GM19397 (cell line): ENCODE measurements at regions not wholly inside any gene's neighbourhood (a gene's known extent, or its start where the extent isn't known, plus 50 kb on each side); places are given as distances from the start of the nearest gene placed in this dataset.
"Not testable (repeated sequence)": the region's sequence is repeated elsewhere in the genome, so short reads cannot be mapped to it uniquely, and the experiment has no call there.

Source experiments
- ATAC-seq: cut with Tn5 transposase; IDR thresholded peaks from one replicate; pipeline ENCODE4 v1.9.1; 2021; ENCODE audit warnings: mild to moderate bottlenecking, moderate library complexity; ENCODE audit not compliant: unreplicated experiment

DNA sequence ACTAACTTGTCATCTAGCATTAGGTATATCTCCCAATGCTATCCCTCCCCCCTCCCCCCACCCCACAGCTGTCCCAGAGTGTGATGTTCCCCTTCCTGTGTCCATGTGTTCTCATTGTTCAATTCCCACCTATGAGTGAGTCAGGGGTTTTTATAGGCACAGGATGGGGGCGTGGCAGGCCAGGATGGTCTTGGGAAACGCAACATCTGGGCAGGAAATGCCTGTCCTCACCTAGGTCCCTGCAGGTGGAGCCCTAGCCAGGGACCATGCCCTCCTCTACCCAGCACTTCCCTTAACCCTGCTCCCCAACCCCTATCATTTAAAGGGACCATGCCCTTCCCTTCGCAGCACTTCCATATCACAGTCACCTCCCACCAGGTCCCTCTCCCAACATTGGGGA is 1430.6 kb downstream of the CDH8 start:
- ATAC-seq = not testable (repeated sequence)

DNA sequence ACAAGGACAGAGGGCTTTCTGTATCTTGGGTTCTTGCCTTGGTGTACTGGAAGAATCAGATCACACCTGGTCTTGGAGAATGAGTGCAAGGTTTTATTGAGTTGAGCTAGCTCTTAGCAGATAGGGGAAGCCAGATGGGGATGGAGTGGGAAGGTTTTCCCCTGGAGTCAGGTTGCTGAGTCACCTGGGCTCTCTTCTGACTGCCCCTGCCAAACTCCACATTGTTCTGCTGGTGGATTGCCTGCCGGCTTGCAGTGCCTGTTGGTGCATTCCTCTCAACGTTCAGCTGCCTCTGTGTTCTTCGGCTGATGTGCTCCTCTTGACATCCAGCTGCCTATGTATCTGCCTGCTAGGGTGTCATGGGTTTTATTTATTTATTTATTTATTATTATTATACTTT is 1431.1 kb downstream of the CDH8 start:
- no peak for ATAC-seq

DNA sequence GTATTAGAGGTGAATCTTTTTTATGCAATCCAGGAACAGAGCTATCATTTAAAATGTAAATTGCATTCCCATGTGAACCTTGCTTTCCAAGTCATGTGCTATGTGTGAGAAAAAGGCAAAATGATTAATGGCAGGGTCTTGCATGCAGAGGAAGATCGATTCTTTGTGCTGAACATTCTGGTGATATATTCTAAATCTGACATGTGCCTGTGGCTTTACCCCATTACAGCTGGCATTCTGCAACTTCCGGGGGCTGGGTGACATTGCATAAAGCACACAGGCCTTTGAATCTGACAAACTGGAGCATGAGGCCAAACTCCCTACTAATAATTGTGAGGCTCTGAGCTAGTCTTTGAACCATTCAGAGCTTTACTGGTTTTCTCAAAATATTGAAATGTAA is 1449.7 kb downstream of the CDH8 start:
- no peak for ATAC-seq

DNA sequence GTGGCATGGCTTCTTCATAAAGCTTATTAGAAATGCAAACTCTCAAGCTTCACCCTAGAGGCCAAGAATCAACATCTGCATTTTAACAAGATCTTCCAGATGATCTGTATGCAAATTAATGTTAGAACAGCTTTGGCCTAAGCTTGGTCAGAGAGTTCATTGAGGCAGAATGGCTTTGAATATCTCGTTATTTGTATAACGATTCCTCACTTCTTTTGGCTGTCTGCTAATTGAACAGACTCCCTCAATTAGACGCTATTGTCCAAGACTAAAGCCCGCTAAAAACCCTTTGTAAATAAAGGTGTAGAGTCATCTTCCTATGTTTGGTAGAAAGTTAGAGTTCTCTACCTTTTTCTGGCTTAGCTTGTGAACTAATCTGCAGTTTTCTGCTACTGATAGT is 1453.7 kb downstream of the CDH8 start:
- no peak for ATAC-seq

DNA sequence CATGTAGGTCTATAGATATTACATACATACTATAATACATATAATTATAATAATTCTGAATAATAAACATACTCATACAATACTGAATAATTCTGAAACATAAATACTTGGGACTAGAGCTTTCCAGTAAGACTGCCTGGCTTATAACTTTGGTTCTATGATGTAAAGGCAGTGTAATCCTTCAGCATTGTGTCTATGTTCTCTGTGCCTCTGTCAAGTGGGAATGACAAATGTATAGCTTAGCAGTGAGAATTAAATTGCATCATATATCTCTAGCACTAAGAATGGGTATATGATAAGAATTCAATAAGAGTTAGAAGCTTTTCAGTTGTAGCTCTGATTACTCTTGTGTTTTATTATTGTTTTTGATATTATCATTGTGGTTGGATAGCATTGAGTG is 1469.3 kb downstream of the CDH8 start:
- ATAC-seq = no peak

DNA sequence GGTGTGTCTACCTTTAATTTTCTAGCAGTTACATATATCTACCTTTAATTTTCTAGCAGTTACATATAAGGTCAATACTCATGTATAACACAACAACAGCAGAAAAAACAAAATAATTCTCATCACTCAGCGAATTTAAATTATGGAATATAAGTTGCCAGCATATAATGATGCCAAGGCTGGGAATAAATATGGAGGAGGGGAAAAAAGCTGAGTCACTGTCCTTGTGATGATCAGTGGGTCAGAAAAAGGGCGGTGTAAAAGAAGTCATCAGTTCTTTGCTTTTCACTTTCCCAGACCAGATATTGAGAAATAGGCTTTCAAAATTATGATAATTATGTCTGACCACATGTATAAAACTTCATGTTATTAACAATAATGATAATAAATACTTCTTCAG is 1471.7 kb downstream of the CDH8 start:
- no peak for ATAC-seq

DNA sequence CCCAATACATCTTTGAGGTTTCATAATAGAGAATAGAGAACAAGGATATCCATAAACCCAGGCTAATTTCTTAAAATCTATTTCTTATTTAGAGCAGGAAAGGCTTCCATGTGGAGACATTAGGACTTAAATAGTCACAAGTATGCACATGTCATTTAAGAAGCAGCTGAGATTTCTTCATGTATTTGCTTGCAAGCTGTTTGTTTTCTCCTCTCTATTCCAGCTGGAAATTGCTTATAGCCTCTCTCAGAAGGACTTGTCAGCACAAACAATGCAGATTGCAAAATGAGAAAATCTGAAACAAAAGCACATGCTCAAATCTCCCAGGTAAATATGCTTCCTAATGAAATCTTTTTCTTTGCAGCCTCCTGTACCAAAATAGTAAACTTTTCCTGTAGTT is 1473.1 kb downstream of the CDH8 start:
- ATAC-seq = no peak

DNA sequence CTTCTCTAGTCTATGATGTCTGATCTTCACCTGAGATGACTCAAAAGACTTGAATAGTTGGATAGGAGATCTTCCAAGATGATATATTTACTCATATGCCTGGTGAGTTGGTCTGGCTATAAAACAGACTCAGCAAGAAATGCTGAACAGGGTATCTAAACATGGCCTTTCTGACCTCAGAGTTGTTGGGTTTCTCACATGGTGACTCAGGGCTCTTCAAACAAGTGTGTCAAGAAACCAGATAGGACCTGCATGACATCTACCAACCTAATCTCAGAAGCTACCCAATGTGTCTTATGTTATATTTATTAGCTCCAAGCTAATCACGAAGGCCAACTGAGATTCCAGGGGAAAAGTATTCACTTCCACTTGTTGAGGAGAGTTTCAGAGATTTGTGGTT is 1477.3 kb downstream of the CDH8 start:
- no peak for ATAC-seq

DNA sequence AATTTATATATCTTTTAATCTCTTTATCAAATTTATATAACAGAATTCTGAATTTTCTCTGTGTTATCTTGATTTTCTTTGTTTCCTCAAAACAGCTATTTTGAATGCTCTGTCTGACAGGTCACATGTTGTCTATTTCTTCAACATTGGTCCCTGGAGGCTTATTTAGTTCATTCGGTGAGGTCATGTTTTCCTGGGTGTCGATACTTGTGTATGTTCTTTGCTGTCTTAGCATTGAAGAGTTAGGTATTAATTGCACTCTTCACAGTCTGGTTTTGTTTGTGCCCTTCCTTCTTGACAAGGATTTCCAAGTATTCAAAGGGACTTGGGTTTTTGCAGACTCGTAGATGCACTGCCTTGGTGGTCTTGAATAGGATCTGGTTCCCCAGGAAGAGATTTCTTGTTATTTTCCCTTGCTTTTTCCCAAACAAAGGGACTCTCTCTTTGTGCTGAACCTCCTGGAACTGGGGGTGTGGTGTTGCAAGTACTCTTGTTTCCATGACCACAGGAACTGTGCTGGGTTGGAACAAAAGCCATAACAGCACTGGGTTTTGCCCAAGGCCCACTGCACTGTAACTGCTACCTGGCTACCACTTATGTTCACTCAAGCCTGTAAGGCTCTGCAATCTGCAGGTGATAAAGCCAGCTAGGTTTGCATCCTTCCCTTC is 1483.0 kb downstream of the CDH8 start:
- ATAC-seq = no peak

DNA sequence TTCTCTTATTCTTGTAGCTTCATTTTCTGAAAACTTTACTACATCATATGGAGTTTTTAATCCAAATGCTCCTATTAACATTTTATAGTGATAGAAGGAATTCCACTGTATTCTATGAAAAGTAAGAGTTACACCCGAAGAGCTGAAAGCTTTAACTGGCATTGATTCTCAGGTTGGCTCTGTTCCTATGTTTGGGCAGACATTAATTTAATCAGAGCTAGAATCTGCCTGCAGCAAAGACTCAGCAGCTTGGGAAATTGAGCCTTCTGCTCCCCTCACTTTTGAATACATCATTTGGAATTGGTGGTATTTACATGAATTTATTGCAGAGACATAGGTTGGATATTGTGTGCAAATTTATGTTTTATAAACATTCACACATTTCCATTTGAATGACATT is 1494.7 kb downstream of the CDH8 start:
- no peak for ATAC-seq

DNA sequence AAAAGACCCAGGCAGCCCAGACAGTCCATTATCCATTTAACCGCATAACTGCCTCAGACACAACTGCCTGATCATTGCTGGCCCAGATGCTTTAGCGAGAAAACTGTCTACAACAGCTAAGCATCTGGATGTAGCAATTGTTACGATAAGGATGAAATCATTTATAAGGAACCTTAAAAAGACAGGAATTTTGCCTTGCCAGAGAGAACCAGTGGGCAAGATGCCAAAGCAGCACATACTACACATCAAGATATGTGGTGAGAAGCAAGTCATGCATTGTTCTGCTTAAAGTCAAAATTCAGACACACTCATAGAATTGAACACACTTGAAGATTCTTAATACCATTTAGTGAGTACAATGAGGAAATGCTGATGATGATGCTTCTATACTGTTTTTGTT is 1525.3 kb downstream of the CDH8 start:
- no peak for ATAC-seq

DNA sequence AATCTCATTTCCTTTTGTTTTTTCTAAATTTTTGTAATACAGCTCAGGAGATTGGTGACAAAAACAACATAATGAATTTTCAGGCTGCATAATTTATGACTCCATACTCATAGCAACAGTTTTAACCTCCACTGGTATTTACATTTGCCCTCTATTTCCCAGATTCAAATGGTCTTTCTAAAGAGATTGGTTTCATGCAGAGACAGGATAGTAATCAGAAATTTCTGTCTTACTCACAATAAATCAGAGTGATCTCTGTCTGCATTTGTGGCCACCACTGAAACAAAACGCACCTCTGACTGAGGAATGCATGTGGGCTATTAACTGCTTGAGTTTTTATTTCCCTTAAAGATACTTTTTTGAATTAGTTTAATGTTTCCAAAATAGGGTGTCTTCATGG is 1526.0 kb downstream of the CDH8 start:
- ATAC-seq = no peak

DNA sequence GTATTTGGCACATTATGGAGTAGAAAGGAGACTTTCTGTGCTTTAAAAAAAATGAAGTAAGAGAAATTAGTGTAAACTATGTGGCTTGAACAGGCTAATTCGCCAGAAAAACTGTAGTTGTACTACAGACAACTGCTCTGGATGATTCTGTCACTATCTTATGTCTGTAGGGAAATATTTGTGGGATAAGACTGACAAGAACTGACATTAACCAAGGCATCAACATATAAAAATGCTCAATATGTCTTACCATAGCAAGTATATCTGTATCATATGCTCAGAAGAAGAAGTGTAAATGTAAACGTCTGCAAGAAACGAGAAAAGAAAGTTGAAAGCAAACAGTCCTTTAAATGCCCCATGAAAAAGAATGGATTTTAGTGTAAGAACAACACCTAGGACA is 1545.0 kb downstream of the CDH8 start:
- ATAC-seq = no peak

DNA sequence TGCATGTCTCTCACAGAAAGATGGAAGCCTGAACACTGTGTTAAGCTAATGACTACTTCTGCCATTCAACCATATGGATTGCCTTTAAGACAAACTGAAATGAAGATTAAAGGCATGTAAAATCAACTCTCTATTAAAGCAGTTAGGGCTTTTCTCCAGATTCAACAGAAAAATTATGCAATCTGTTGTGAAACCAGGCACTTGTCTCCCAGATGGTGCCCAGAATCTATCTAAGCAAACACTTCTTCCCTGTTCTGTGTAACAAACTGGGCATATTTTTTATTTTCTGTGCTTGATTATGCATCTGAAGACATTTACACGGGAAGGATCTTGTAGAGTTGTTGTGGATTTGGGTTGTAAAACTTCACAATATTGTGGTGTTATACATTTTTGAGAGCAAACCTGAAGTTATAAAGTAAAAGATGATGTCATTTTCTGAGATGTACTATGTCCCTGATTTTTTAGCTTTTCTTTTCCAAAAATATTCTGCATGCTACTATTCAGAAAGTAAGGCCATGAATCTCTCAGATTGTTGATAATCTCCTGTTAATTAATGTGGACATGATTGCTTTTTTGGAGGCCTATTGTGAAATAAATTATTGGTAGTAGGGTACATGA is 1550.3 kb downstream of the CDH8 start:
- ATAC-seq = no peak

DNA sequence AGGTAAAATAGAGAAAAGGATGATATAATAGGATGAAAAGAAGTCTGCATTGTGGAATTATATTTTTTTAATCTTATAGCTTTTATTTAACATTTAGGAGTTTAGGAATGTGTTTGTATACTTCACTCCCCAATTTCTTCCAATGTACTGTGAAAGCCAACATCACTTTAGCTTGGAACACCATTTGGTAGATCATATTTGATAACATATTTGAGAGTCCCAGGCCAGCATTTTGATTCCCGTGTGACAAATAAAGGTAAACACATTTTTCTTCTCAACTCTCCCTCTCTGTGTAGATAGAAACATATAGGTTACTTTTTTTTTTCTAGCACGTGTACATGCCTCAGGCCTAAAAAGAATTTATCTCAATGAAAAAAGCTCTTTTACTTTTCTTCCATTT is 1551.3 kb downstream of the CDH8 start:
- ATAC-seq = no peak

DNA sequence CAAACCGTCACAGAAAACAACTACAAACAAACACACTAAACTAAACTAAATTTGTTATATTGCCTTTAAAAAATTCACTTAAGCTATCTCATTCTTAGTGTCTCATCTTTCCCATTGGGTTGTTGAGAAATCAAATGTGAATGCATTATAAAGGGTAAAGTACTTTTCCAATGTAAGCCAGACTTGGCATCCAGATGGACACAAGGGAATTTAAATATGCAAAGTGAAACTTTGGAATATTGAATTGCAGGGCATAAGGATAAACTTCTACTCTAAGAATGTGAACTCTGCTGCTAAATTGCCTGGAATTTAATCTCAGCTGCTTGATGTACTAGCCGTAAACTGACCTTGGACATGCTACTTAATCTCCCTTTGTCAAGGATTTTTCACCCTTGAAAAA is 1554.6 kb downstream of the CDH8 start:
- ATAC-seq = no peak

DNA sequence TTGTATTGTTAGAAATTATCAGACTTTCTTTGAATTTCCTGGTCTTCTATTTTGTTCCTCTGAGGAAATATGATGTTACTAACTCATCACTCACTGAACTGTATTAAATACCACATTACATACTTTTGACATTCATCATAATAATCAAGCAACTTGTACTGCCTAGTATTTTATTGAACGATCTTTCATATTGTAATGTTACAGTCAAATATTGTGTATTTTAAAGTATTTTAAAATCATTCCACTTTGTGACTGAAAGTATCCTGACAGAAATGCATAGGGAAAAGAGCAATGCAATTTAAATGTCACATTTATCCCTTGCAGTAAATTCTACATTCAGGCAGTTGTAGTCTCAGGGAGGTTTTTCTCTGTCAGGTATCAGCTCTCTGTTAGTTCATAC is 1557.4 kb downstream of the CDH8 start:
- no peak for ATAC-seq

DNA sequence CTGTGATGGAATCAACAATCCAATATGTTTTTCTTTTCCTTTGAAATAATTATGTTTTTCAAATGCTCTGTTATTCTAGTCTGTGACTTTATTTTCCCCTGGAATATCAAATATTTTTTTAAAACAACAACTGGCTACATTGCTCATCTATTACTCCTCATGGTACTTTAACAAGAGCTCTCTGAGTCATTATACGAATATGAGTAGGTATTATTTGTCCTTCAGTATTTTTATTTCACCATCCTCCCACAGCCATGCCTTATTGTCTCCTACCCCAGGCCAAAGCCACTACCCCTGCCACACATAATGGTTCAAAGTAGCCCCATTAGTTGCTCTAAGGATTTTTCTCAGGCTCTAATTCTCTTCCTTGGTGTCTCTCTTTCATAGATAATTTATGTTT is 1572.3 kb downstream of the CDH8 start:
- no peak for ATAC-seq

DNA sequence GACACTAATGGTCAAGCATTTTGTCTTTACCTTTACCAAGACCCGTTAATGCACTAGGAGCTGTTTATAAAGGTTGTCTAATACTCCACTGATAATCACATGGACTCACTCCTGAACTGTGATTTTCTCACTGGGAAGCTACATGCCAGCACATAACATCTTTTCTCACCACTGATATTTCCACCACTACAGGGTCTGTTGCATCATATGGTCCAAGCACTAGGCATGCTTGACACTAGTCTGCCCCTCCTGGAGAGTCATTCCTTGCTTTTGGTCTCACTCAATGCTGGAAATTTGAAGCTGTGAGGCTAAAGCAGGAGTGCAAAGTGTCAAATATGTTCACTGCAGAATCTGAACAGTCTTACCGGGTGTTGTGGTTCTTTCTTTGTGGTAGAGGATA is 1576.8 kb downstream of the CDH8 start:
- ATAC-seq = no peak

DNA sequence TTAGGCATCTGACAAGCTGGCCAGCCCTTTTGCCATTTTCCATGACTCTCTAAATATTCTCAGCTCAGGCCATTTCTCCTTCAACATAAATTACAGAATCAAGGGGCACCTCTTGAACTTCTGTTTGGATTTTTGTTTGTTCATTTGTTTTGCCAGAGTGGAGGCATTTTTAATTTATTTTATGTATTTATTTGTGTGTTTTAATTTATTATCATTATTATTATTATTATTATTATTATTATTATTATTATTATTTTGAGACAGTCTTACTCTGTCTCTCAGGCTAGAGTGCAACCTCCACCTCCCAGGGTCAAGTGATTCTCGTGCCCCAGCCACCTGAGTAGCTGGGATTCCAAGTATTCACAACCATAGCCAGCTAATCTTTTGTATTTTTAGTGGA is 1578.0 kb downstream of the CDH8 start:
- no peak for ATAC-seq

DNA sequence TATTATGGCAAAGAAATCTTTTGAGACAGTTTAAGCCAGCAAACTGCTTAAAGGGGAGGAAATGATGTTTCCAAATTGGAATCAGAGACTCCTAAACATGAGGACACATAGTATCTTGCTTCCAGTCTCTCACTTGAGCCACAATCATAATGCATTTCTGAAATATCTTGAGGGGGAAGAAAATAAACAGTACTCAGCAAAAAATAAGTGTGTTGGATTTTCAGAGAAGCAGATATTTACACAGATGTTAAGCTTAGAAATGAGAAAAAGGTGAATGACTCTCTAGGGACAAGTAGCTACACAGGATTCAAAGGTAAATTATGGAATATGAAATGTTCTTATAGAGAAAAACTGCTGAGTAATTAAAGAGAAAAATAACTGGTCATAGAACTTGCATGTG is 1583.6 kb downstream of the CDH8 start:
- ATAC-seq = no peak

DNA sequence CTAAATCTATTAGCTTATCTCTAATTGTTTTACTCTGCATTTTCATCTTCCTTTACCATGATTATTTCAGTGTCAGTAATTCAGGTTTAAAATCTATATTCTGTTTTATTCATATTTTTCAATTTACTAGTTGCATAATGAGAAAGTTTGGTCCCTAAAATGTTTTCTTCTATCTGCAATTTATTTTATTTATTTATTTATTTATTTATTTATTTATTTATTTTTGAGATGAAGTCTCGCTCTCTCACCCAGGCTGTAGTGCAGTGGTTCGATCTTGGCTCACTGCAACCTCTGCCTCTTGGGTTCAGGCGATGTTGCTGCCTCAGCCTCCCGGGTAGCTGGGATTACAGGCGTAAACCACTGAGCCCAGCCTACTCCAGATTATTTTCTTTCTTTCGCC is 1597.3 kb downstream of the CDH8 start:
- ATAC-seq = no peak

DNA sequence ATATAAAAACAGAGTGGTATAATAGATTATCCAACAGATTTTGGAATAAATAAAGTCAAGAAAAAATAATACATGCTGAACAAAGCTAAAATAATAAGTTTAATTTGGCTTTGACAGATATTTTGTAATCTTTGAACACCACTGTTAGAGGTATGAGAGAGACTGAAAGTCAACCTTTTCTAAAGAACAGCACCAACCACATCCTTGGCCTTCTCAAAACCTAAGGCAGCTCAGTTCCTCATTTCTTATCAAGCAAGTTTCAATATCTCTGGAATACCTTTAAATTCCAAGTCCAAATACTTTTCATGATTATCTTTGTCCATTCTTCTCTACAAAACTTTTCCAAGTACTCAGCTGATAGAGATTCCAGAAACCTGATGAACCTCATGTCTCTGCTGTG is 1603.8 kb downstream of the CDH8 start:
- no peak for ATAC-seq
